WERI-Rb-1 (cell line): ENCODE measurements at regions not wholly inside any gene's neighbourhood (a gene's known extent, or its start where the extent isn't known, plus 50 kb on each side); places are given as distances from the start of the nearest gene placed in this dataset.

Experiments
- DNase-seq: peaks from one replicate; pipeline ENCODE4 v3.0.0-alpha.2; 2020
- H3K27ac ChIP-seq: fragments of 250-450 bp; sonication (Bioruptor Pico); 2 replicates; pipeline ENCODE4 v1.5.1; 2020; ENCODE audit warnings: mild to moderate bottlenecking, moderate library complexity
- H3K27me3 ChIP-seq: fragments of 250-450 bp; sonication (Bioruptor Pico); 2 replicates; pipeline ENCODE4 v1.5.1; 2021; ENCODE audit warnings: mild to moderate bottlenecking, low read depth, moderate library complexity; ENCODE audit not compliant: insufficient read depth, severe bottlenecking
- H3K36me3 ChIP-seq: fragments of 250-450 bp; sonication (Bioruptor Pico); 2 replicates; pipeline ENCODE4 v1.5.1; 2020; ENCODE audit warnings: mild to moderate bottlenecking, moderate library complexity
- H3K4me3 ChIP-seq: 2 replicates; pipeline ENCODE4 v1.5.1; 2011; ENCODE audit warnings: low read depth, mild to moderate bottlenecking, control low read depth, low read length
- H3K9me3 ChIP-seq: fragments of 250-450 bp; sonication (Bioruptor Pico); 2 replicates; pipeline ENCODE4 v1.5.1; 2021; ENCODE audit warnings: mild to moderate bottlenecking, moderate library complexity; ENCODE audit not compliant: severe bottlenecking
- CTCF ChIP-seq: IDR thresholded peaks from 2 replicates; pipeline ENCODE4 v1.5.1; 2011; ENCODE audit warnings: low read depth, mild to moderate bottlenecking, control low read depth, inconsistent platforms, low read length

- TF ChIP-seq CTCF: no peak
- no peaks in the 10 kb centered on the region for H3K27me3 ChIP-seq
- no peaks in the 10 kb centered on the region for H3K36me3 ChIP-seq
- no peak overlapping the region for H3K27ac ChIP-seq
- H3K4me3 ChIP-seq: no peak overlapping the region
- no peaks in the 10 kb centered on the region for H3K9me3 ChIP-seq
- DNase-seq: no peak
These were observed 70.8 kb upstream of the FSHR start for GRCh38 chr2:49225126-49225525.

- H3K4me3 ChIP-seq: no peak overlapping the region
- H3K27ac ChIP-seq: no peak overlapping the region
- TF ChIP-seq CTCF: no peak
- no peak for DNase-seq
- no peaks in the 10 kb centered on the region for H3K9me3 ChIP-seq
- no peaks in the 10 kb centered on the region for H3K27me3 ChIP-seq
- no peaks in the 10 kb centered on the region for H3K36me3 ChIP-seq
These were observed 70.2 kb upstream of the FSHR start for GRCh38 chr2:49224426-49225010.

- no peaks in the 10 kb centered on the region for H3K36me3 ChIP-seq
- no peaks in the 10 kb centered on the region for H3K9me3 ChIP-seq
- H3K27ac ChIP-seq: no peak overlapping the region
- no peaks in the 10 kb centered on the region for H3K27me3 ChIP-seq
- no peak for DNase-seq
- TF ChIP-seq CTCF: no peak
- H3K4me3 ChIP-seq: no peak overlapping the region
These were observed 68.7 kb upstream of the FSHR start for GRCh38 chr2:49222975-49223528.

- no peak for TF ChIP-seq CTCF
These were observed 65.4 kb upstream of the FSHR start for GRCh38 chr2:49219741-49220140.

GRCh38 chr2:49210191-49210590, 55.9 kb upstream of the FSHR start:
- TF ChIP-seq CTCF: no peak
- DNase-seq: no peak
- H3K36me3 ChIP-seq: no peaks in the 10 kb centered on the region
- no peaks in the 10 kb centered on the region for H3K27me3 ChIP-seq
- H3K27ac ChIP-seq: no peak overlapping the region
- no peaks in the 10 kb centered on the region for H3K9me3 ChIP-seq
- no peak overlapping the region for H3K4me3 ChIP-seq

More at GRCh38 chr2:49219741-49220140, 65.4 kb upstream of the FSHR start:
- Histone ChIP-seq H3K9me3 (no peaks in the 10 kb centered on the region), H3K27me3 (no peaks in the 10 kb centered on the region), H3K27ac (no peak overlapping the region), H3K4me3 (no peak overlapping the region), H3K36me3 (no peaks in the 10 kb centered on the region)
- no peak for DNase-seq

- Histone ChIP-seq H3K4me3 (no peak overlapping the region), H3K36me3 (no peaks in the 10 kb centered on the region), H3K27ac (no peak overlapping the region), H3K27me3 (no peaks in the 10 kb centered on the region), H3K9me3 (no peaks in the 10 kb centered on the region)
- TF ChIP-seq CTCF: no peak
- no peak for DNase-seq
These were observed 52.9 kb upstream of the FSHR start for GRCh38 chr2:49207204-49207603.
